Breast epithelium (tissue), 3 donors: ENCODE measurements at regions not wholly inside any gene's neighbourhood (a gene's known extent, or its start where the extent isn't known, plus 50 kb on each side); places are given as distances from the start of the nearest gene placed in this dataset.

Experiments
- CTCF ChIP-seq, 3 donors: fragments of 450-650 bp; IDR thresholded peaks; one replicate each; pipeline ENCODE4 v1.5.1; 2016 to 2017; ENCODE audit warnings: antibody characterized with exemption in 3 of 3, mild to moderate bottlenecking in 3 of 3, moderate library complexity in 3 of 3
- POLR2A ChIP-seq: fragments of 450-650 bp; IDR thresholded peaks from one replicate; pipeline ENCODE4 v1.6.1; 2016; ENCODE audit warnings: antibody characterized with exemption, mild to moderate bottlenecking, moderate library complexity

GRCh38 chr20:6863798-6864201 is 96.3 kb downstream of the BMP2 start:
- no peak for TF ChIP-seq CTCF (IDR thresholded peaks at IDR 0.05)
- TF ChIP-seq POLR2A, result no peak
